SK-N-SH treated with all-trans-retinoic acid at 6 μM for 48 hours (cell line): ENCODE measurements at regions not wholly inside any gene's neighbourhood (a gene's known extent, or its start where the extent isn't known, plus 50 kb on each side); places are given as distances from the start of the nearest gene placed in this dataset.

Source experiments
- ATAC-seq: fragments of 200-7000 bp; cut with Tn5 transposase; 3 replicates; pipeline ENCODE4 v1.9.1; 2020; ENCODE audit warnings: mild to moderate bottlenecking, moderate library complexity
- ARNTL ChIP-seq: fragments of 450-650 bp; formaldehyde crosslinking; IDR thresholded peaks from 2 replicates; pipeline ENCODE4 v1.5.0; 2020; ENCODE audit warnings: low read depth, mild to moderate bottlenecking, moderate library complexity, borderline replicate concordance
- BACH2 ChIP-seq: fragments of 250-450 bp; sonication (Bioruptor Pico); IDR thresholded peaks from 2 replicates; pipeline ENCODE4 v1.9.0; 2021; ENCODE audit warnings: mild to moderate bottlenecking, borderline replicate concordance
- CSDC2 ChIP-seq: fragments of 250-450 bp; sonication (Bioruptor Pico); IDR thresholded peaks from 2 replicates; pipeline ENCODE4 v1.5.0; 2020; ENCODE audit warnings: mild to moderate bottlenecking, moderate library complexity
- ESRRG ChIP-seq: fragments of 250-450 bp; sonication (Bioruptor Pico); IDR thresholded peaks from 2 replicates; pipeline ENCODE4 v1.6.1; 2021; ENCODE audit warnings: mild to moderate bottlenecking
- GLIS3 ChIP-seq: fragments of 250-450 bp; sonication (Bioruptor Pico); IDR thresholded peaks from 2 replicates; pipeline ENCODE4 v1.5.0; 2020; ENCODE audit warnings: mild to moderate bottlenecking, moderate library complexity
- ISL1 ChIP-seq: fragments of 250-450 bp; sonication (Bioruptor Pico); IDR thresholded peaks from 2 replicates; pipeline ENCODE4 v2.1.2; 2022; ENCODE audit warnings: mild to moderate bottlenecking, moderate library complexity
- OSR1 ChIP-seq: fragments of 250-450 bp; sonication (Bioruptor Pico); IDR thresholded peaks from 2 replicates; pipeline ENCODE4 v1.8.0; 2022; ENCODE audit warnings: moderate library complexity, mild to moderate bottlenecking, inconsistent platforms
- PATZ1 ChIP-seq: fragments of 250-450 bp; sonication (Bioruptor Pico); IDR thresholded peaks from 2 replicates; pipeline ENCODE4 v1.8.0; 2020; ENCODE audit warnings: mild to moderate bottlenecking, moderate library complexity, borderline replicate concordance
- POU6F1 ChIP-seq: fragments of 250-450 bp; sonication (Bioruptor Pico); IDR thresholded peaks from 2 replicates; pipeline ENCODE4 v1.8.0; 2021; ENCODE audit warnings: low read depth, mild to moderate bottlenecking, moderate library complexity, borderline replicate concordance
- PPARA ChIP-seq: fragments of 250-450 bp; sonication (Bioruptor Pico); IDR thresholded peaks from 2 replicates; pipeline ENCODE4 v1.5.0; 2020; ENCODE audit warnings: mild to moderate bottlenecking, borderline replicate concordance
- SNAI2 ChIP-seq: fragments of 250-450 bp; sonication (Bioruptor Pico); IDR thresholded peaks from 2 replicates; pipeline ENCODE4 v1.5.0; 2020; ENCODE audit warnings: mild to moderate bottlenecking, moderate library complexity
- TCF4 ChIP-seq: fragments of 250-450 bp; sonication (Bioruptor Pico); IDR thresholded peaks from 2 replicates; pipeline ENCODE4 v1.8.0; 2021; ENCODE audit warnings: mild to moderate bottlenecking, moderate library complexity, borderline replicate concordance
- TOX ChIP-seq: fragments of 250-450 bp; sonication (Bioruptor Pico); IDR thresholded peaks from 2 replicates; pipeline ENCODE4 v1.8.0; 2021; ENCODE audit warnings: mild to moderate bottlenecking, moderate library complexity, borderline replicate concordance
- ZC3H10 ChIP-seq: fragments of 250-450 bp; sonication (Bioruptor Pico); IDR thresholded peaks from 2 replicates; pipeline ENCODE4 v1.5.1; 2021; ENCODE audit warnings: mild to moderate bottlenecking, moderate library complexity
- ZFP30 ChIP-seq: fragments of 450-650 bp; formaldehyde crosslinking; IDR thresholded peaks from 2 replicates; pipeline ENCODE4 v1.5.0; 2022; ENCODE audit warnings: mild to moderate bottlenecking, moderate library complexity
- ZNF565 ChIP-seq: fragments of 450-650 bp; formaldehyde crosslinking; conservative IDR thresholded peaks from 2 replicates; pipeline ENCODE4 v1.5.0; 2020; ENCODE audit warnings: low read depth, mild to moderate bottlenecking, moderate library complexity
- ZNF70 ChIP-seq: fragments of 450-650 bp; formaldehyde crosslinking; IDR thresholded peaks from 2 replicates; pipeline ENCODE4 v1.5.0; 2020; ENCODE audit warnings: mild to moderate bottlenecking, moderate library complexity
- TF ChIP-seq, protein P1 (sequence below): fragments of 250-450 bp; sonication (Bioruptor Pico); IDR thresholded peaks from 2 replicates; pipeline ENCODE4 v1.5.0; 2020; ENCODE audit warnings: mild to moderate bottlenecking, moderate library complexity

DNA sequence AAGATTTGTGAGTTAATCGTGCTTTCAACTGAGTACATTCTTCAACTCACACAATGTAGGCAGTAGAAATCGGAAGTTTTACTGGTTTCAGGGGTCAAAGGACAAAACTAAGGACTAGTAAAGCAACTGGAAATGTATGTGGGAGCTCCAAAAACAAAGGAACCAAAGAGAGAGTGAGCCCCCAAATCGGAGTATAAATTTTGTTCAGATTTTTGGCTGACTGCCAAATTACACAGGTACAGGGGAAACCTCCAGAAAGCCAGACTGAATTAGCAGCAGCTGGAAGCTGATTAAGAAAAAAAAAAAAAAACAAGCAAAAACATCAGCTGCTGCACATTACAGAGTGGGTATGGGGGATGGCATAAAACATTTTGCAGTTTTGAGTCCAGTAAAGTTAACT, 75.2 kb upstream of the GNAZ start:
- ATAC-seq, result no peak
- no peak for TF ChIP-seq SNAI2 (CRISPR knock-in tag)
- TF ChIP-seq BACH2, result no peak
- no peak for TF ChIP-seq ZFP30 (CRISPR knock-in tag)
- TF ChIP-seq ISL1 (CRISPR knock-in tag), result no peak
- TF ChIP-seq PATZ1 (CRISPR knock-in tag), result no peak
- TF ChIP-seq POU6F1 (CRISPR knock-in tag), result no peak
- TF ChIP-seq ARNTL (CRISPR knock-in tag), result no peak
- no peak for TF ChIP-seq TOX (CRISPR knock-in tag)
- TF ChIP-seq ZC3H10 (CRISPR knock-in tag), result no peak
- TF ChIP-seq, all 23 proteins: peak for 0

DNA sequence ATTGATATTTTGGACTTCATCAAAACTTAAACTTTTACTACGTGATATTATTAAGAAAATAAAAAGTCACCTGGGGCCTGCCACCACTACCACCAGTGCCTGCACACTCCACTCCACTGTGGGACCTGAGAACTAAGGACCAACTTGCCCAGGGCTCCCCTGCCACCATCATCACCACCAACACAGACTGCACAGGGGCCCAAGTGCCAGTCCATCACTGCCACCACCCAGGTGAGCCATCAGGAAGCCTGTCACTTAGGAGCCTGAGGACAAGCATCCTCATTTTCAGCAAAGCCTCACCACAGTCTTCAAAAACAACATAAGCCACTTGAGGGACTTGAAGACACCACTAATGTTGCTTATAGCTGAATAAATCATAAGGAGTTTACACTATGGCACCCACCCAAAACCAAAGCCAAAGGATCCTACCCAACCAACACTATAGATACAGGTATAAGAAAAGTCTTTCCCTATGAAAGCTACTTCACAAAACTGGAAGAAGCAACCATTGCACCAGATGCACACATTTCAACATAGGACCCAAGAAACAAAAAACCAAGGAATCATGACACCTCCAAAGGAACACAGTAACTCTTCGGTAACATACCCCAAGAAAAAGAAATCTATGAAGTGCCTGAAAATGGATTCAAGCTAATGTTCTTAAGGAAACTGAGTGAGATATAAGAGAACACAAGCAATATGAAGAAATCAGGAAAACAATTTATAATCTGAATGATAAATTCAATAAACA, 73.6 kb upstream of the GNAZ start:
- no peak for ATAC-seq
- TF ChIP-seq GLIS3 (CRISPR knock-in tag) (no peak), PATZ1 (CRISPR knock-in tag) (no peak), ZNF565 (CRISPR knock-in tag) (no peak), PPARA (CRISPR knock-in tag) (no peak), CSDC2 (no peak), ZNF70 (CRISPR knock-in tag) (no peak)

- TF ChIP-seq BACH2 (no peak), ESRRG (CRISPR knock-in tag) (no peak)
- no peak for ATAC-seq
These were observed 72.9 kb upstream of the GNAZ start for GRCh38 chr22:22997262-22997898.

DNA sequence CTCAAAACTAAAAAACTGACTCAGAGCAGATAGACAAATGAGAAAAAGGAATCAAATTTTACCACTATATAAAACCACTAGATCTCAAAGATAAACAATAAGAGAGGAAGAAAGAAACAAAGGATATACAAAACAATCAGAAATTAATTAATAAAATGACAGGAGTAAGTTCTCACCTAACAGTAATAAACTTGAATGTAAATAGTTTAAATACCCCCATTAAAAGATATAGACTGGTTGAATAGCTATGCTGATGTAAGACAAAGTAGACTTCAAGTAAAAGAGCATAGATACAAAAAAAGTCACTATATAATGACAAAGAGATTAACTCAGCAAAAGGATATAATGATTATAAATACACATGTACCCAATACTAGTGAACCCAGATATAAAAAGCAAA, 72.3 kb upstream of the GNAZ start:
- TF ChIP-seq, protein P1, sequence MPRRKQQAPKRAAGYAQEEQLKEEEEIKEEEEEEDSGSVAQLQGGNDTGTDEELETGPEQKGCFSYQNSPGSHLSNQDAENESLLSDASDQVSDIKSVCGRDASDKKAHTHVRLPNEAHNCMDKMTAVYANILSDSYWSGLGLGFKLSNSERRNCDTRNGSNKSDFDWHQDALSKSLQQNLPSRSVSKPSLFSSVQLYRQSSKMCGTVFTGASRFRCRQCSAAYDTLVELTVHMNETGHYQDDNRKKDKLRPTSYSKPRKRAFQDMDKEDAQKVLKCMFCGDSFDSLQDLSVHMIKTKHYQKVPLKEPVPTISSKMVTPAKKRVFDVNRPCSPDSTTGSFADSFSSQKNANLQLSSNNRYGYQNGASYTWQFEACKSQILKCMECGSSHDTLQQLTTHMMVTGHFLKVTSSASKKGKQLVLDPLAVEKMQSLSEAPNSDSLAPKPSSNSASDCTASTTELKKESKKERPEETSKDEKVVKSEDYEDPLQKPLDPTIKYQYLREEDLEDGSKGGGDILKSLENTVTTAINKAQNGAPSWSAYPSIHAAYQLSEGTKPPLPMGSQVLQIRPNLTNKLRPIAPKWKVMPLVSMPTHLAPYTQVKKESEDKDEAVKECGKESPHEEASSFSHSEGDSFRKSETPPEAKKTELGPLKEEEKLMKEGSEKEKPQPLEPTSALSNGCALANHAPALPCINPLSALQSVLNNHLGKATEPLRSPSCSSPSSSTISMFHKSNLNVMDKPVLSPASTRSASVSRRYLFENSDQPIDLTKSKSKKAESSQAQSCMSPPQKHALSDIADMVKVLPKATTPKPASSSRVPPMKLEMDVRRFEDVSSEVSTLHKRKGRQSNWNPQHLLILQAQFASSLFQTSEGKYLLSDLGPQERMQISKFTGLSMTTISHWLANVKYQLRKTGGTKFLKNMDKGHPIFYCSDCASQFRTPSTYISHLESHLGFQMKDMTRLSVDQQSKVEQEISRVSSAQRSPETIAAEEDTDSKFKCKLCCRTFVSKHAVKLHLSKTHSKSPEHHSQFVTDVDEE (CRISPR knock-in tag), result no peak

DNA sequence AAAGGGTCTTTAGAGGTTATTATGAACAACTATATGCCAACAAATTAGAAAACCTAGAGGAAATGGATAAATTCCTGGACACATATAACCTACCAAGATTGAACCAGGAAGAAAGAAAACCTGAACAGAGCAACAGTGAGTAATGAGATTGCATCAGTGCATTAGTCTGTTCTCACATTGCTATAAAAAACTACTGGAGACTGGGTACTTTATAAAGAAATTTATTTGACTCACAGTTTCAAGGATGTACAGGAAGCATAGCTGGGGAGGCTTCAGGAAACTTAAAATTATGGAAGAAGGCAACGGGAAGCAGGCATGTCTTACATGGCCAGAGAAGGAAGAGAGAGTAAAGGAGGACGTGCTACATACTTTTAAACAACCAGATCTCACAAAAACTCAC, 70.8 kb upstream of the GNAZ start:
- no peak for ATAC-seq
- TF ChIP-seq ARNTL (CRISPR knock-in tag) (no peak), OSR1 (CRISPR knock-in tag) (no peak), PATZ1 (CRISPR knock-in tag) (no peak), GLIS3 (CRISPR knock-in tag) (no peak), SNAI2 (CRISPR knock-in tag) (no peak), TCF4 (CRISPR knock-in tag) (no peak), ZNF70 (CRISPR knock-in tag) (no peak)
- TF ChIP-seq, protein P1 (CRISPR knock-in tag), result no peak

More for the DNA sequence above, 72.3 kb upstream of the GNAZ start:
- no peak for ATAC-seq
